ENCODE measurements at regions not wholly inside any gene's neighbourhood (a gene's known extent, or its start where the extent isn't known, plus 50 kb on each side); places are given as distances from the start of the nearest gene placed in this dataset.

GRCh38 chr3:194869482-194870169 lies 183.9 kb downstream of the FAM43A start:
- TF ChIP-seq GATA2 (IDR thresholded peaks at IDR 0.05; ENCODE audit: low read depth, low read length), result no peak
- no peak for TF ChIP-seq GATA3 (IDR thresholded peaks at IDR 0.05; ENCODE audit: low read depth, low read length)

Measured in SH-SY5Y (cell line).